Ishikawa (cell line): ENCODE measurements at regions not wholly inside any gene's neighbourhood (a gene's known extent, or its start where the extent isn't known, plus 50 kb on each side); places are given as distances from the start of the nearest gene placed in this dataset.

Source experiments
- CEBPB ChIP-seq: IDR thresholded peaks from 2 replicates; pipeline ENCODE4 v1.6.1; 2012
- CREB1 ChIP-seq: IDR thresholded peaks from 2 replicates; pipeline ENCODE4 v1.6.1; 2012; ENCODE audit warnings: low read depth
- EGR1 ChIP-seq: IDR thresholded peaks from 2 replicates; pipeline ENCODE4 v1.6.1; 2012
- EP300 ChIP-seq: IDR thresholded peaks from 2 replicates; pipeline ENCODE4 v1.6.1; 2012; ENCODE audit warnings: borderline replicate concordance
- FOXM1 ChIP-seq: IDR thresholded peaks from 2 replicates; pipeline ENCODE4 v1.6.1; 2012; ENCODE audit warnings: low read depth, borderline replicate concordance
- NFIC ChIP-seq: IDR thresholded peaks from 2 replicates; pipeline ENCODE4 v1.6.1; 2012
- RAD21 ChIP-seq: IDR thresholded peaks from 2 replicates; pipeline ENCODE4 v1.6.1; 2012; ENCODE audit warnings: low read depth
- TAF1 ChIP-seq: IDR thresholded peaks from 2 replicates; pipeline ENCODE4 v1.6.1; 2012; ENCODE audit warnings: low read depth, mild to moderate bottlenecking
- TCF12 ChIP-seq: IDR thresholded peaks from 2 replicates; pipeline ENCODE4 v1.6.1; 2012; ENCODE audit warnings: low read depth
- TEAD4 ChIP-seq: IDR thresholded peaks from 2 replicates; pipeline ENCODE4 v1.6.1; 2012
- YY1 ChIP-seq: IDR thresholded peaks from 2 replicates; pipeline ENCODE4 v1.6.1; 2012; ENCODE audit warnings: low read depth
- ZBTB7A ChIP-seq: IDR thresholded peaks from 2 replicates; pipeline ENCODE4 v1.6.1; 2012; ENCODE audit warnings: low read depth
- TF ChIP-seq, protein P1 (sequence below): IDR thresholded peaks from 2 replicates; pipeline ENCODE4 v1.6.1; 2012; ENCODE audit warnings: low read depth, mild to moderate bottlenecking
- TF ChIP-seq, protein P2 (sequence below): IDR thresholded peaks from 2 replicates; pipeline ENCODE4 v1.6.1; 2012

DNA sequence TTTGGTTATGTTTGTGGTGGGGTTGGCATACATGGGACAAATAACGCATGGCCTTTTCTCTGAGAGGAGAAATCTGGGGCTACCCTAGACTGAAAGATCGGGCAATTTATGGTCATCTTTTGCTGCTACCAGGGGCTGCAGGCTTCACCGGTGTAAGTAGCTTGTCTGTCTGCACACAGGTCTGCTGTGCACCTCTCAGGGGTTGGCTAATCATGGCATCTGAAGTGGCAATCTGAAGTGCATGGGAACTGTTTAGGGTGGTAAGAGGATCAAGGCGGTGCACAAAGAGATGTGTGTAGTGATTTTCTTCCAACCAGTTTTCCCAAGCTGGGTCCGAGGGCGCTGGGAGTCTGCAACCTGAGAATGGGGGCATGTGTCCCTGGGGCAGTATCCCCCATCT is 141.3 kb downstream of the EMP1 start:
- TF ChIP-seq CEBPB = no peak
- TF ChIP-seq EP300 = no peak
- TF ChIP-seq TEAD4 = no peak
- TF ChIP-seq, protein P1, sequence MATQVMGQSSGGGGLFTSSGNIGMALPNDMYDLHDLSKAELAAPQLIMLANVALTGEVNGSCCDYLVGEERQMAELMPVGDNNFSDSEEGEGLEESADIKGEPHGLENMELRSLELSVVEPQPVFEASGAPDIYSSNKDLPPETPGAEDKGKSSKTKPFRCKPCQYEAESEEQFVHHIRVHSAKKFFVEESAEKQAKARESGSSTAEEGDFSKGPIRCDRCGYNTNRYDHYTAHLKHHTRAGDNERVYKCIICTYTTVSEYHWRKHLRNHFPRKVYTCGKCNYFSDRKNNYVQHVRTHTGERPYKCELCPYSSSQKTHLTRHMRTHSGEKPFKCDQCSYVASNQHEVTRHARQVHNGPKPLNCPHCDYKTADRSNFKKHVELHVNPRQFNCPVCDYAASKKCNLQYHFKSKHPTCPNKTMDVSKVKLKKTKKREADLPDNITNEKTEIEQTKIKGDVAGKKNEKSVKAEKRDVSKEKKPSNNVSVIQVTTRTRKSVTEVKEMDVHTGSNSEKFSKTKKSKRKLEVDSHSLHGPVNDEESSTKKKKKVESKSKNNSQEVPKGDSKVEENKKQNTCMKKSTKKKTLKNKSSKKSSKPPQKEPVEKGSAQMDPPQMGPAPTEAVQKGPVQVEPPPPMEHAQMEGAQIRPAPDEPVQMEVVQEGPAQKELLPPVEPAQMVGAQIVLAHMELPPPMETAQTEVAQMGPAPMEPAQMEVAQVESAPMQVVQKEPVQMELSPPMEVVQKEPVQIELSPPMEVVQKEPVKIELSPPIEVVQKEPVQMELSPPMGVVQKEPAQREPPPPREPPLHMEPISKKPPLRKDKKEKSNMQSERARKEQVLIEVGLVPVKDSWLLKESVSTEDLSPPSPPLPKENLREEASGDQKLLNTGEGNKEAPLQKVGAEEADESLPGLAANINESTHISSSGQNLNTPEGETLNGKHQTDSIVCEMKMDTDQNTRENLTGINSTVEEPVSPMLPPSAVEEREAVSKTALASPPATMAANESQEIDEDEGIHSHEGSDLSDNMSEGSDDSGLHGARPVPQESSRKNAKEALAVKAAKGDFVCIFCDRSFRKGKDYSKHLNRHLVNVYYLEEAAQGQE = no peak
- TF ChIP-seq TCF12 = no peak
- TF ChIP-seq FOXM1 = no peak
- TF ChIP-seq, protein P2, sequence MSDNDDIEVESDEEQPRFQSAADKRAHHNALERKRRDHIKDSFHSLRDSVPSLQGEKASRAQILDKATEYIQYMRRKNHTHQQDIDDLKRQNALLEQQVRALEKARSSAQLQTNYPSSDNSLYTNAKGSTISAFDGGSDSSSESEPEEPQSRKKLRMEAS = no peak
- TF ChIP-seq YY1 = no peak
- TF ChIP-seq ZBTB7A = no peak
- no peak for TF ChIP-seq TAF1
- TF ChIP-seq RAD21 = no peak
- TF ChIP-seq EGR1 = no peak
- TF ChIP-seq CREB1 = no peak
- no peak for TF ChIP-seq NFIC
